ENCODE measurements at regions not wholly inside any gene's neighbourhood (a gene's known extent, or its start where the extent isn't known, plus 50 kb on each side); places are given as distances from the start of the nearest gene placed in this dataset.

DNA sequence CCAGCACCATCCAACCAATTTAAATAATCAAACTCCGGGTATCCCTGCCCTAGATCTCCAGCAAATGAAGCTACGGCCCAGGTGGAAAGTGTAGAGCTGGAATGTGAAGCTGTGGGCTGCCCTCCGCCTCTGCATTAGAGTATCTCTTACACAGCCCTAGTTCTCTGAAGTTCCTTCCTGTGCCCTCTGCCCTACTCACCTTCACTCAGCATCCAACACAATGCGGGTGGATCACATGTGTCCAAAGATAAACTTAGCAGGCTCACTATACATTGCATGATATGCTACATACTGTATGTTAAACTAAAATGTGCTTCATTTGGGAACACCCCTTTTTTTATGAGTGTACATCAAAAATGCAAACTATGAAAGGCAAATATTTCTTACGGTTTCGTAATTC is 70.0 kb upstream of the RAD23B start:
- DNase-seq = no peak

DNA sequence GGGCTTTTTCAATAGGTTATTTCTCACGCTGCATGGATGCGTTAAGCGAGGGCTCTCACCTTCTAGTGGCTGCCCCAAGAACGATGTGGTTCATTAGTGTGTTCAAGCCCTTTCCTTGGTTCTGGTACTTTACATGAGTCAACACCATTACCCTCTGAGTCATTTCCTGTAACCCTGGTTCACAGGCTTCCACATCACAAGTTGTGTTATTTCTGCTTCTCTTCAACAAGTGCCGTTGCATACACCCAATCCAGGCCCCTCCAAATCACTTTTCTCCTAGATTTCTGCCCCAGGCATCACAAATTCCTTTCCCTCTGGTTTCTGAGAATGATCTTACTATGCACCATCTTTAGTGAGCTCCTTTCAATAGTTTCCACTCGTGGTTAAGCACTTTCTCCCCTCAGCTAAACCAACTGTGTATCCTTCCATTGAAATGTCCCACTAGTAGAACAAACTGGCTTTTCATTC is 69.5 kb upstream of the RAD23B start:
- DNase-seq = peak; percentile 31 to 32

DNA sequence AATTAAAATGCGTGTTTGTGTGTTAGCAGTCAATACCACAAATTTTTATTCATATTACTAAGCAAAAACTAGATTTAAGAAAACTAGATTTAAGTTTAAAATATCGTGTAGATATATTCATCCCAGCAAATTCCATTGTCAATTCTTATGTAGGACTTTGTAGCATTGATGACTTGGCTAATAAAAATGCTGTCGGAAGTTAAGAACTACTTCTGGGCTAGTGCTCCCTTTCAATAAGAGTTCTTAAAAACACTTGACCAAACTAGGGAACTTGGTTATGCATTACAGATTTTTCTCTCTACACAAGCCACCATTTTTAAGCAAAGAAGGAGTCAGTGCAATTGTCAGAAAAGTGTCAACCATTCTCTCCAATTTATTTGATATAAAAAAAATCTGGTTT is 68.7 kb upstream of the RAD23B start:
- no peak for DNase-seq

DNA sequence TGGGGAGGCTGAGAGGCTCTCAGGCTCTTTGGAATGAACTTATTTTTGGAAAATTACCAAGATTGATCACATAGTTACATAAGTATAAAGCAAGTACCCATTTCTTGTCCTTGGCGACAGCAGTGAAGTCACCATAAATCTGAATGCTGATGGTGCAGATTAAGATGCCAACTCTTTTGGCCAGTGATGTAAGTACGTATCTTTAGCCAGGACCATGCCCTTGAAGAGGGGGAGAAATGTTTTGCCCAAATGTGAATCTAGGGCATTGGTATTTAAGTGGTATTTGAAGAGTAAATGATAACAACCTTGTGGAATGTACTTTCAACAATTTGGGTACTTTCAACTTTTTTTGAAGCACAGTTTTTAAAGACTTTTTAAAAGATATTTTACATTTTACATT is 68.2 kb upstream of the RAD23B start:
- no peak for DNase-seq

DNA sequence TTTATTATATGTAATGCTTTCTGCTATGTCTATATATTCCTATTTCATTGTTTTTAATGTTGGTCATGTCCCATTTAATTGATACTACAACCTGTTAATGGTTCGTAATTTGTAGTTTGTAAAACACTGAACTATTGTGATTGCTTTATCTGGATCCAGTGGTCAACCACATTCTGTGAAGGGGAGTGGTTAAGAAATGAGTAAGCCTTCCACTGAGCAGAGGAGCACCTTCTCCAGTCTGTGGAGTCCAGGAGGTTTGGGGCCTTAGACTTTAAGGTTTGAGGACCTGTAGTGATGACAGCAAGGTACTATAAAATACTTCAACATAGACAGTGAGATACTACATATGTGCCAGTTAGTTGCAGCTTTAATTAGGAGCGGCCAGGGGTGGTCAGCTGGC is 67.7 kb upstream of the RAD23B start:
- no peak for DNase-seq

DNA sequence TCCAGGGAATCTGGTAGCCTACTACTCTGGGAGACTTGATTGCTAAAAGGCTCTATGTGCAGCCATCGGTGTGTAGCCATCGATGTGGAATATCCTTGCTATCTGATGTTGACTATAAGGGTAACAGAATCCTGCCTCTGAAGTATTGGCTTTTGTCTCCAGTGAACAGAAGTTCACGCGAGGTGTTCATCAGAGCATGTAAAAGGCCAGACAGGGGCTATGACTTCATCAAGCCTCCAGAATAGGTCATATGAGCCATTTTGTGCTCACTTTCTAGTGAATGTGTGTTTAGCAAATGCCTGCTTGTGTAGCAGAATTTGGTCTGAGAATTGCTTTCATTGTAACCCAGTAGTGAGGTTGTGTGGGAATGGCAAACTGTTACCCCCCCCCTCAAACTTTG is 66.8 kb upstream of the RAD23B start:
- DNase-seq = no peak

DNA sequence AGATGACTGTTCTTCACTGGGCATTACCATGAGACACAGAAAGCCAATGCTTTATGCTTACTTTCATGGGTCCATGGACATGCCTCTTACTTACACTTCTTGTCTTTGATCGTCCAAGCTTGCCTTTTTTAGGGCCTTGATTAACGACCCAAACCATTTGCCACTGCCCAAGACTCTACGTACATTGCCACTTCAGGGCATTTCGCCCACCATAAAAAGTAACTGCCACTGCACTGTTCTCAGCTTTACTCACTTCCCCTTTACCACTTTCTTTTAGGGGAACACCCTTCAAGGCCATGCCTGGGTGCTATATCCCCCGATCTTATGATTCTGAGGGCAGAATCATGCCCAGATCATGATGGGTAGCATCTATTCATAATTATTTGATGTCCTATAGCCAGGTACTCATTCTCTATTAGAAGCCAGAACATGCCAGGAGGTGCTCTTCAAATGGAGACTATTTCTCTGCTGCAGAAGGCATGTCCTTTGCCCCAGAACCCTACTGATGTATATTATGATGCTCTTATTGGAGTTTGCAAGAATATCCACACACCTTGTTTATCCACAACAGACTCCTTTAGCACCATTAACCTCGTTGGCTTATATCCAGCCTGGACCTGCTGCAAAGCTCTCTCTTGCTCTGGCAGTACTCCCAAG is 64.1 kb upstream of the RAD23B start:
- no peak for DNase-seq

DNA sequence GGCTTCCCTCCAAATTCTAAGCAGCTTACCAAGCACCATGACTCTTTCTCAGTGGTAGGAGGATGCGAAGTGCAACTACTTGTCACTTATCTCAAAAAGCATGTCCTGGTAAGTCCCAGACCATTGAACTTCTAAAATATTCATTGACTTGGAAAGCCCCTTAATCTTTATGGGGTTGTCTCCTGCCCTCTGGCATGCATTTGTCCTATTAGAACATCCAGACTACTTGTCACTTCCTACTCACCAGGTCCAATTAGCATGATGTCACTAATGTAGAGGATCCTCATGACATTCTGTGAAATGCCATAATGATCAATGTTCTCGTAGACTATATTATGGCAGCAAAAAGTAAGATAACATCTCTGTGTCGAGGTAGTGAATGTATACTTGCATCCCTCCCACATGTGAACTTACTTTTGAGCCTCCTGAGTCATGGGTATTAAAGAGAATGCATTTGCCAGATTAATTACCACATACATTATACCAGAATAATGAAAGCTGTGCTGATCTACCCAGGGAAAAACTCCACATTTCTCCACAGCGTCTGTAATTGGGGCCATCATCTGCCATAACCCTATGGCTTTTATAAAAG is 63.5 kb upstream of the RAD23B start:
- no peak for DNase-seq

DNA sequence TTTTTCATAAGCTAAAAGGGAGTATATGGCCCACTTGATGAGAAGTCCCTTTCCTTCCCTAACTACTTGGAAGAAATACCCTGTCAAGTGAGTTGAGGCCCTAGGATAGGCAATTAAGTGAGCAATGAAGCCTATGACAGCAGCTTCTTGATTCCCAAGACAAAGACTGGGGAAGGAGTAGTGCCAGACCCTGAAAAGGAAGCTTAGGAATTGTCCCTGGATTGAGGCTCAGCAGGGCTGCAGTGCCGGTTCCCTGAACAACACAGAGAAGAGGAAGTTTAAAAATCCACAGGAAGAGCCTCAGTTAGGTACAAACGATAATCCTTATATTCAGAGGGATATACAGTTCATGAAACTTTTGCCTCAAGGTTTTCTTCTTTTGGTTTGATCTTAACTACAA is 61.8 kb upstream of the RAD23B start:
- DNase-seq = no peak

DNA sequence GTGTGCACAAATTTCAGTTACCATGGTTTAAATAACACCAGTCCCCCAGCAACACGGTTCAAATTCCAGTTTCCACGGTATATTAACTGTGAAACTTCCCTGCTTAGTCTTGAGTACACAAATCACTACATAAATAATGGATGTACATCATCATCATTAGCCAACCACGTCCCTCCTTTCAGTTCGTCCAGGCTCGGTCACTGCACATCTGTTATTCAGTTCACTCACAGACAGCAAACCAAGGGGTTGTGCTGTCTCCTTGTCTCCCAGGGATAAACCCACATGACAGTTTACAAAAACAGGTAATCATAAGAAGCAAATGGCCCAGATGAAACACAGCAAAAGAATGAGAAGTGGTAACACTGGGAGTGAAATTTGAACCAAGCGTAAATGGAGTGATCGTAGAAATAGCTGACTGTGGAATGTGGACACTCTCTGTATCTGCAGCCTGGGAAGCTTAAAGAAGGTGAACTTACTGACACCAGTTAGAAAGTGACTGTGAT is 61.0 kb upstream of the RAD23B start:
- DNase-seq = no peak

DNA sequence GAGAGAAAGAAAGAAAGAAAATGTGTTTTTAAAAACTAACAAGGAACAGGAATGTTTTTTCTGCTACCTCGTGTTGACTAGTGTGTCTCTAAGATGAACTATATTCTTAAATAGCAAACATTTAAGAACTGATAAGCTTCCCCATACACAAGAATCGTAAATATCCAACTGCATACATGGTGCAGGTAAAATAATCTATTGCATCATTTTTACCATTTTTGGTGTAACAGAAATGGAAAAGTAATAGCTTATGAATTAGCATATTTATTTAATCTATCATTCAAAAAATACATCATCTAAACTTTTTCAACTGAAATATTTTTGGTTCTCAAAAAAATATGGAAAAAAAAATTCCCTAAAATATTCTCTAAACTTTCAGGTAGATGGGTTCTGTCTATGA is 59.7 kb upstream of the RAD23B start:
- DNase-seq = no peak

DNA sequence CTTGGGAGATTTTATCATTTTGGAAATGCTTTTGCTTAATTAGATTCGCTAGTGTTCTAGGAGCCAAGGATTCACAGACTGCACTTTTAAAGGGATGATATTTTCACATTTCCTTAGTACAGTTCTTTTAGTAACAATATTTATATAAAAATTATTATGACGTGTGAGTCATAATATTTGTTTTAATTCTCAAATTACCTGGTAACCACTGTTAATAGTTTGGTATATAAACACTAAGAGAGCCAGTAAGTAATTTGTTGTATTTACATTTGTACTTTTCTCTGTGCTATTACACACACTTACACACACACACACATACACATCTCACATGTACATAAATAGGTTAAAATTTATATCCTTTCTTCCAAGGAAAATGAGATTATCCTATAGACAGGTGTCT is 58.8 kb upstream of the RAD23B start:
- DNase-seq = no peak

DNA sequence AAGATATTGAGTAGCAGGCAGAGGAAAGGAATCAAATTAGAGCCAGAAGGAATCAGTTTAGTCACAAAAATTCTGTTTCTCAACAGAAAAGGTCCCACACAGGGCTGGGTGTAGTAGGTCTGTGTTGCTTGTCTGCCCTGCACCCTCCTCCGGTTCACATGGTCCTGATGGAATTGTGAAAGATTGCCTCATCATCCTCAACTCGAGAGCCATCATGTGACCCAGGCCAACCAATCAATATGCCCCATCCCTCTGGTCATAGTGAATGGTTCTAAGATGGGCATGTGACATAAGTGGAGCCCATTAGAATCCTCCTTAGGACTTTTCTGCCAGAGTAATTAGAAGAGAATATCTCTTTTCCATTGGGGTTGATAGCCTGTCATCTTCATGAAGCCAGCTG is 56.7 kb upstream of the RAD23B start:
- no peak for DNase-seq

DNA sequence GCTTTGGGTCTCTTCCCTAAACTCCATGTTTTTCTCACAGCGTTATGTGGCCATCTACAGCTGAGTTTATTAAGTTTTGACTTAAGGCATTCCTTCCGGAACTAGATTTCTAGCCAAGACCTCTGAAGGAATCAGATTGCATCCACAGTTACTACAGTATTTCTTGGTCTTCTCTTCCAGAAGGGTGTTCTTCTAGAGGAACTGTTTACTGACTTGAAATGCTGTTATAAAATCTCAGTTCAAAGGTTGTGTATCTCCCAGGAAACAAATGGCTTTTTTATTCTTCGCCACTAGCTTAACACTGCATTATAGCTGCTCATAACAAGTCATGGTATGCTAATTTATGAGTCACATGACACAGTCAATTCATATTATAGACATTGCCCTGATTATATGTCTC is 55.3 kb upstream of the RAD23B start:
- DNase-seq = no peak

DNA sequence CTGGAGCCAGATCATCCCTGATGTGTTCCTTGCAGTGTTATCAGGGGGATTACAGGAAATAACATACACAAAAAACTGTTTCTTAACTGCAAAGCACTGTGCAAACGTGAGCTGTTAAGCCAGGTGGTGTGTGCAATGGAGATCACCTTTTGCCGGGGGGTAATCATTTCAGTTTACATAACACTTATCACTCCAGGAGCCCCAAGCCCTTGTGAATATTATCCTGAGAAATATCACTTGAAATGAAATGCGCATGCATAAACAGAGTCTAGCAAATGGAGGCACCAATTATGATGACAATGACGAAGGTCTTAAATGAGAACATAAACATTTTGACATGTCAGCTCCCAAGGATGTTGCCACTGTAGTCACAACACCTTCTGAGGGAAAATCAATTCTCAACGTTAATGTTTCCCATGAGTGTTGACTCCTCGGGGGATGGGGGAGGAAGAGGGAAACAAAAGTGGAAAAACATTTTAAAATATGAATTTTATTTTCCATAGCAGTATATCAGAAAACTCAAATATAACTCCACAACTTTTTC is 54.5 kb upstream of the RAD23B start:
- DNase-seq = no peak

DNA sequence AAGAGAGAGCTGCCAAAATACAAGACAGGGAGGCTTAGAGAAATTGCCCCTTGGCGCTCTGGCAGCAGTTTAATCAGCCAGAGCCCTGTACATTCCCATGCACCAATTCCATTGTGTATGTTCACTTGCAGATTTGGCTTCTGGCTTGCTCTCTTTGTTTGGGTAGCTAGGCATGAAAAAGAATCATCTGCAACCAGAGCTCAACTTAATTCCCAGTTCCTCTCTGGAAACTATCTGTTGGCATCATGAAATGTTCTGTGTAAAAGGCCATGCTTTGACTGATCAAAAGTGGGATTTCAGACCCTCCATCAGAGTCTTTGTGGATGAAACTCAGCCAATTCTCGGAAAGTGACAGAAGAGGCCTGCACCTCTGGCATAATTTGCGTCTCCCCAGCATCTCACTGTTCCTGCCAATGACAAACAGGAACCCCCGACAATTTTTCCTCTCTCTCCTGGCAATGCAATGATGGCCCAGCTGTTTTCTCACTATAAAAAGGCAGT is 53.8 kb upstream of the RAD23B start:
- DNase-seq = no peak
